Stimulated activated CD8-positive, alpha-beta memory T cell treated with anti-CD3 and anti-CD28 coated beads, Interleukin-12 subunit alpha, Interleukin-12 subunit beta, amount 100 ng/mL, for 4 hours (primary cell): ENCODE measurements at regions not wholly inside any gene's neighbourhood (a gene's known extent, or its start where the extent isn't known, plus 50 kb on each side); places are given as distances from the start of the nearest gene placed in this dataset.
"Not testable (repeated sequence)": the region's sequence is repeated elsewhere in the genome, so short reads cannot be mapped to it uniquely, and the experiment has no call there.

Experiments
- DNase-seq: peaks from one replicate; pipeline ENCODE4 v3.0.0-alpha.2; 2020; ENCODE audit warnings: low read depth

GRCh38 chr1:87398641-87399040 lies 70.0 kb downstream of the LMO4 start:
- DNase-seq: no peak

GRCh38 chr1:87399264-87399663 lies 70.6 kb downstream of the LMO4 start:
- DNase-seq: no peak

- no peak for DNase-seq
Observed at GRCh38 chr1:87399701-87400100, 71.0 kb downstream of the LMO4 start.

GRCh38 chr1:87400813-87401212 lies 72.1 kb downstream of the LMO4 start:
- DNase-seq: no peak

GRCh38 chr1:87402241-87403002 lies 73.7 kb downstream of the LMO4 start:
- DNase-seq: no peak

GRCh38 chr1:87403061-87403820 lies 74.6 kb downstream of the LMO4 start:
- DNase-seq: no peak

- no peak for DNase-seq
Observed at GRCh38 chr1:87404296-87404695, 75.6 kb downstream of the LMO4 start.

GRCh38 chr1:87408665-87409248 lies 80.1 kb downstream of the LMO4 start:
- DNase-seq: no peak

GRCh38 chr1:87410776-87411480 lies 82.2 kb downstream of the LMO4 start:
- no peak for DNase-seq

GRCh38 chr1:87413846-87414245 lies 85.2 kb downstream of the LMO4 start:
- DNase-seq: not testable (repeated sequence)

GRCh38 chr1:87418048-87418447 lies 89.4 kb downstream of the LMO4 start:
- DNase-seq: no peak

GRCh38 chr1:87421809-87422208 lies 93.1 kb downstream of the LMO4 start:
- no peak for DNase-seq

GRCh38 chr1:87424541-87424940 lies 95.9 kb downstream of the LMO4 start:
- no peak for DNase-seq

- DNase-seq: no peak
Observed at GRCh38 chr1:87426463-87427249, 98.0 kb downstream of the LMO4 start.

GRCh38 chr1:87428367-87428766 lies 99.7 kb downstream of the LMO4 start:
- DNase-seq: no peak

- DNase-seq: no peak
Observed at GRCh38 chr1:87428883-87429282, 100.2 kb downstream of the LMO4 start.

GRCh38 chr1:87432685-87433084 lies 104.0 kb downstream of the LMO4 start:
- no peak for DNase-seq

- not testable (repeated sequence) for DNase-seq
Observed at GRCh38 chr1:87433101-87433500, 104.4 kb downstream of the LMO4 start.

- DNase-seq: no peak
Observed at GRCh38 chr1:87435484-87435883, 106.8 kb downstream of the LMO4 start.

GRCh38 chr1:87436115-87436514 lies 107.4 kb downstream of the LMO4 start:
- DNase-seq: not testable (repeated sequence)

- DNase-seq: no peak
Observed at GRCh38 chr1:87436534-87436933, 107.9 kb downstream of the LMO4 start.
